HepG2 (cell line): ENCODE measurements at regions not wholly inside any gene's neighbourhood (a gene's known extent, or its start where the extent isn't known, plus 50 kb on each side); places are given as distances from the start of the nearest gene placed in this dataset.

Source experiments
- ATAC-seq: fragments of 200-7000 bp; cut with Tn5 transposase; 3 replicates; pipeline ENCODE4 v1.9.1; 2020; ENCODE audit warnings: mild to moderate bottlenecking, moderate library complexity
- BruUV-seq: library from RNA; stranded (reverse); fragments of 400-500 nt; replicated peaks from 2 replicates; lab custom pipeline; 2021; lab: Mats Ljungman, UMichigan
- CTCF ChIA-PET: fragments of 300-600 bp; formaldehyde crosslinking; extraction: SDS; loops from one replicate; lab custom pipeline; 2021; ENCODE audit warnings: low total read pairs, inconsistent platforms, low intra/inter-chr PET ratio; lab: Yijun Ruan, JAX
- POLR2A ChIA-PET: fragments of 350-600 bp; sonication (Branson Sonifier 250); formaldehyde crosslinking; loops from one replicate; lab custom pipeline; 2020; ENCODE audit warnings: antibody characterized with exemption, inconsistent platforms; lab: Yijun Ruan, JAX
- DNase-seq: peaks from one replicate; pipeline ENCODE4 v3.0.0-alpha.2; 2015; ENCODE audit warnings: low spot score
- FAIRE-seq: peaks from 3 replicates; lab custom pipeline; 2011; peaks lifted over from hg19 to GRCh38; lab: Jason Lieb, UNC
- H2AFZ ChIP-seq: one replicate; pipeline ENCODE4 v1.6.1; 2011; ENCODE audit warnings: low read length, inconsistent platforms
- H3K27ac ChIP-seq: fragments of 300-600 bp; 3 replicates; pipeline ENCODE4 v1.8.0; 2011; ENCODE audit warnings: mixed run types, mild to moderate bottlenecking, mixed read lengths, low read length, inconsistent platforms; ENCODE audit not compliant: insufficient read depth; ENCODE audit errors: extremely low read length
- H3K27me3 ChIP-seq, 2 experiments: fragments of 200-600 bp in 1 of 2; 2 replicates in 1 of 2; 3 replicates in 1 of 2; pipeline versions ENCODE4 v1.6.0 to v1.8.0; 2011; ENCODE audit warnings: low read length in 2 of 2, mild to moderate bottlenecking in 2 of 2, moderate library complexity in 2 of 2, inconsistent platforms in 1 of 2; ENCODE audit not compliant: insufficient read depth in 2 of 2, control insufficient read depth in 1 of 2
- H3K36me3 ChIP-seq, 2 experiments: fragments of 200-600 bp in 1 of 2; replicated peaks in 1 of 2; 2 replicates in 1 of 2; 3 replicates in 1 of 2; pipeline versions ENCODE4 v1.5.1 to v1.8.0; 2011; ENCODE audit warnings: low read length in 2 of 2, inconsistent platforms in 1 of 2; ENCODE audit not compliant: insufficient read depth in 2 of 2, control insufficient read depth in 1 of 2
- H3K4me1 ChIP-seq: 2 replicates; pipeline ENCODE4 v1.5.1; 2012; ENCODE audit warnings: low read length, inconsistent platforms; ENCODE audit not compliant: insufficient read depth
- H3K4me2 ChIP-seq: 2 replicates; pipeline ENCODE4 v1.6.0; 2011; ENCODE audit warnings: low read depth, low read length, inconsistent platforms
- H3K4me3 ChIP-seq, 3 experiments: fragments of 200-600 bp in 1 of 3; sonication (generic), shearing (Covaris generic) in 1 of 3; replicated peaks in 1 of 3; 2 replicates each; pipeline ENCODE4 v1.5.1; 2011 to 2016; ENCODE audit warnings: low read length in 3 of 3, inconsistent platforms in 2 of 3, low read depth in 2 of 3, mild to moderate bottlenecking in 2 of 3, control low read depth in 1 of 3, mixed read lengths in 1 of 3; ENCODE audit not compliant: insufficient read depth in 1 of 3
- H3K79me2 ChIP-seq: one replicate; pipeline ENCODE4 v1.6.1; 2011; ENCODE audit warnings: low read length, inconsistent platforms; ENCODE audit not compliant: insufficient read depth
- H3K9ac ChIP-seq: 2 replicates; pipeline ENCODE4 v1.6.0; 2011; ENCODE audit warnings: mild to moderate bottlenecking, low read depth, low read length, inconsistent platforms; ENCODE audit not compliant: insufficient read depth
- H3K9me3 ChIP-seq: 2 replicates; pipeline ENCODE4 v1.5.1; 2012; ENCODE audit warnings: mild to moderate bottlenecking, low read length
- H4K20me1 ChIP-seq: 2 replicates; pipeline ENCODE4 v1.6.0; 2011; ENCODE audit warnings: inconsistent platforms, mild to moderate bottlenecking, low read length, moderate library complexity; ENCODE audit not compliant: insufficient read depth
- ARHGAP35 ChIP-seq: sonication (generic); formaldehyde crosslinking; IDR thresholded peaks from 2 replicates; pipeline ENCODE4 v1.9.0; 2022; ENCODE audit warnings: mild to moderate bottlenecking, inconsistent platforms, moderate library complexity, missing genetic modification reagents, borderline replicate concordance
- BCLAF1 ChIP-seq: fragments of 450-650 bp; IDR thresholded peaks from 2 replicates; pipeline ENCODE4 v1.6.1; 2017; ENCODE audit warnings: mild to moderate bottlenecking
- ETS1 ChIP-seq: sonication (generic); formaldehyde crosslinking; IDR thresholded peaks from 2 replicates; pipeline ENCODE4 v1.4.0; 2020; ENCODE audit warnings: missing genetic modification reagents
- FOSL2 ChIP-seq: sonication (generic); formaldehyde crosslinking; IDR thresholded peaks from 2 replicates; pipeline ENCODE4 v1.4.0; 2020; ENCODE audit warnings: missing genetic modification reagents
- FOXJ3 ChIP-seq: sonication (generic); formaldehyde crosslinking; IDR thresholded peaks from 2 replicates; pipeline ENCODE4 v1.4.0; 2020; ENCODE audit warnings: missing genetic modification reagents, mild to moderate bottlenecking, borderline replicate concordance
- FOXK1 ChIP-seq: sonication (generic); formaldehyde crosslinking; IDR thresholded peaks from 2 replicates; pipeline ENCODE4 v1.4.0; 2020; ENCODE audit warnings: low read depth, missing genetic modification reagents, borderline replicate concordance
- MAFF ChIP-seq: IDR thresholded peaks from 2 replicates; pipeline ENCODE4 v1.6.1; 2011; ENCODE audit warnings: low read depth, low read length, improper control_type of control experiment
- MAFK ChIP-seq, 2 experiments: IDR thresholded peaks in 1 of 2; conservative IDR thresholded peaks in 1 of 2; 2 replicates each; pipeline ENCODE4 v1.6.1; 2011; ENCODE audit warnings: improper control_type of control experiment in 2 of 2, low read length in 2 of 2
- NCOA2 ChIP-seq: sonication (generic); formaldehyde crosslinking; IDR thresholded peaks from 2 replicates; pipeline ENCODE4 v1.8.0; 2022; ENCODE audit warnings: inconsistent platforms
- THAP11 ChIP-seq: IDR thresholded peaks from 2 replicates; pipeline ENCODE4 v1.6.1; 2016; ENCODE audit warnings: missing biosample characterization, missing genetic modification reagents
- U2AF2 ChIP-seq: fragments of 200-400 bp; formaldehyde crosslinking; IDR thresholded peaks from 2 replicates; pipeline ENCODE4 v1.6.1; 2017; ENCODE audit warnings: low read depth, mild to moderate bottlenecking, low read length
- YY1 ChIP-seq: IDR thresholded peaks from 2 replicates; pipeline ENCODE4 v1.6.1; 2011; ENCODE audit warnings: low read length, low read depth, moderate library complexity, mild to moderate bottlenecking; ENCODE audit not compliant: insufficient read depth, insufficient replicate concordance
- WGBS: methylation state at CpG from one replicate; pipeline ENCODE4 v1.1.6; 2017; ENCODE audit warnings: low lambda C conversion rate; 5-methylcytosine and 5-hydroxymethylcytosine counted together
- in situ Hi-C: cut with HindIII; loops from 2 replicates; pipeline ENCODE4 v1.10.0; 2017; ENCODE audit warnings: low pct_unique_long_range_greater_than_20kb; ENCODE audit not compliant: extremely low pct_ligation_motif_present
- intact Hi-C: fragments of 100-400 bp; cut with micrococcal nuclease; formaldehyde crosslinking; loops from one replicate; pipeline ENCODE4 v1.10.0; 2022; ENCODE audit not compliant: unreplicated experiment
- TF ChIP-seq, protein P1 (sequence below): sonication (generic); formaldehyde crosslinking; IDR thresholded peaks from 2 replicates; pipeline ENCODE4 v1.8.0; 2022; ENCODE audit warnings: mild to moderate bottlenecking, missing genetic modification reagents

GRCh38 chr3:18047052-18047451 is 304.6 kb upstream of the TBC1D5 start:
- ChIA-PET POLR2A (no interaction called here), CTCF (no interaction called here)
- intact Hi-C loops (no loop called here), in situ Hi-C loops (no loop called here)
- DNase-seq (no peak), FAIRE-seq (no peak), ATAC-seq (no peak)
- TF ChIP-seq MAFF (peak; percentile 20; the same call in 1 of the 2 replicates), FOXK1 (CRISPR knock-in tag) (no peak), MAFK (conservative IDR thresholded peaks at IDR 0.05 in 1 of 2, IDR thresholded peaks at IDR 0.05 in 1 of 2; ENCODE audit: low read length in 2 of 2) (peak in 1 of 2 experiments; percentile 52; a peak in 2 of 4 replicates)
- Histone ChIP-seq H3K9ac (no peak overlapping the region), H3K36me3 (no peaks in the 10 kb centered on the region), H3K4me2 (no peak overlapping the region), H3K4me1 (no peaks in the 10 kb centered on the region), H4K20me1 (no peaks in the 10 kb centered on the region), H3K9me3 (no peaks in the 10 kb centered on the region), H3K27me3 (no peaks in the 10 kb centered on the region), H3K4me3 (no peak overlapping the region), H3K79me2 (no peaks in the 10 kb centered on the region), H3K27ac (no peak overlapping the region), H2AFZ (no peak overlapping the region)
- BruUV-seq = no TSS peak
- 14% methylated on average over 2 of the region's 2 CpGs for WGBS

DNA sequence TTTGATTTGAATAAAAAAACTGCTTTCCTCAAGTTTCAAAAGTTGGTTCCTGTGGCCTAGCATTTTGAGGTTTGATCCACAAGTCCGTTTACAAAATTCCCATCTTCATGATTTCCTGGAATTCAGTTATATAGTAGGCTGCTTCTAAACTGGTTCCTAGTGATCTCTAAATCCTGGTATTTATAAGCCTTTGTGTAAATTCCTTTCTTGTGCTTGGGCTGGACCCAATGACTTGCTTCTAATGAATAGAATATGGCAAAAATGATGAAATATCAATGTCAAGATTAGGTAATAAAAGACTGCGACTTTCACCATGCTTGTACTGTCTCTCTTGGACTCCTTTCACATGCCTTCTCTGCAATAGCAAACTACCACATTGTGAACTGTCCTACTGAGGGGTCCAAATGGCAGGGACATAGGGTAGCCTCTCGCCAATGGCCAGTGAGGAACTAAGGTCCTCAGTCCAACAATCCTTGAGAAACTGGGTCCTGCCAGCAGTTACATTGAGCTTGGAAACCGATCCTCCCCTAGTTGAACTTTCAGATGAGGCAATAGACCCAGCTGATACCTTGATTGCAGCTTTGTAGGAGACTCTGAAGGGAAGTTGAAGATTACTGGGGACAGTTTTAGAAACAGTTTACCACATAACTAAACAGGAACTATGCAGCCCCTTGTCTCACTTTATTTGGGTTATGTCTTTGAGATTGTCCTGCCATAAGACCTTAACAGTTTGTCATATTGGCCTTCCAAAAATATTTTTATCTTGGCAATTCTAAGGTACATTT is 303.9 kb upstream of the TBC1D5 start:
- intact Hi-C loops = no loop called here
- no TSS peak for BruUV-seq
- TF ChIP-seq THAP11 = no peak
- no peak for TF ChIP-seq ETS1 (CRISPR knock-in tag)
- no peak for TF ChIP-seq U2AF2
- TF ChIP-seq FOXJ3 (CRISPR knock-in tag) = no peak
- no peak for TF ChIP-seq FOSL2 (CRISPR knock-in tag)
- no peak for TF ChIP-seq YY1
- no peak for TF ChIP-seq ARHGAP35 (CRISPR knock-in tag)
- TF ChIP-seq NCOA2 = no peak
- no peak for TF ChIP-seq BCLAF1
- TF ChIP-seq, protein P1, sequence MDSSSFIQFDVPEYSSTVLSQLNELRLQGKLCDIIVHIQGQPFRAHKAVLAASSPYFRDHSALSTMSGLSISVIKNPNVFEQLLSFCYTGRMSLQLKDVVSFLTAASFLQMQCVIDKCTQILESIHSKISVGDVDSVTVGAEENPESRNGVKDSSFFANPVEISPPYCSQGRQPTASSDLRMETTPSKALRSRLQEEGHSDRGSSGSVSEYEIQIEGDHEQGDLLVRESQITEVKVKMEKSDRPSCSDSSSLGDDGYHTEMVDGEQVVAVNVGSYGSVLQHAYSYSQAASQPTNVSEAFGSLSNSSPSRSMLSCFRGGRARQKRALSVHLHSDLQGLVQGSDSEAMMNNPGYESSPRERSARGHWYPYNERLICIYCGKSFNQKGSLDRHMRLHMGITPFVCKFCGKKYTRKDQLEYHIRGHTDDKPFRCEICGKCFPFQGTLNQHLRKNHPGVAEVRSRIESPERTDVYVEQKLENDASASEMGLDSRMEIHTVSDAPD (CRISPR knock-in tag) = no peak

More for the DNA sequence above, 303.9 kb upstream of the TBC1D5 start:
- no peak for DNase-seq
- no peaks in the 10 kb centered on the region for H3K27me3 ChIP-seq
- no peak overlapping the region for H3K27ac ChIP-seq
- POLR2A ChIA-PET = no interaction called here
- H3K36me3 ChIP-seq = no peaks in the 10 kb centered on the region
- 4% methylated on average over 3 of the region's 4 CpGs for WGBS
- H3K9ac ChIP-seq = no peak overlapping the region
- H3K9me3 ChIP-seq = no peaks in the 10 kb centered on the region
- ATAC-seq = no peak
- CTCF ChIA-PET = no interaction called here
- H3K4me3 ChIP-seq = no peak overlapping the region
- no peaks in the 10 kb centered on the region for H3K4me1 ChIP-seq
- no peak overlapping the region for H3K4me2 ChIP-seq
- no peak overlapping the region for H2AFZ ChIP-seq
- no peaks in the 10 kb centered on the region for H3K79me2 ChIP-seq
- H4K20me1 ChIP-seq = no peaks in the 10 kb centered on the region
- in situ Hi-C loops = no loop called here
- no peak for FAIRE-seq
